CD14-positive monocyte (primary cell): ENCODE measurements at regions not wholly inside any gene's neighbourhood (a gene's known extent, or its start where the extent isn't known, plus 50 kb on each side); places are given as distances from the start of the nearest gene placed in this dataset.
"Not testable (repeated sequence)": the region's sequence is repeated elsewhere in the genome, so short reads cannot be mapped to it uniquely, and the experiment has no call there.

Experiments
- DNase-seq, 3 donors: peaks; one replicate each; pipeline ENCODE4 v3.0.0-alpha.2; 2011 to 2022
- H2AFZ ChIP-seq: 2 replicates; pipeline ENCODE4 v1.6.0; 2012; ENCODE audit warnings: mild to moderate bottlenecking, low read depth, low read length, inconsistent platforms; ENCODE audit not compliant: insufficient read depth, poor library complexity, severe bottlenecking
- H3K27ac ChIP-seq, 2 donors: 1 replicate in 1 of 2; 2 replicates in 1 of 2; pipeline ENCODE4 v1.5.1; 2012 to 2013; ENCODE audit warnings: low read length in 2 of 2, control low read depth in 1 of 2, inconsistent platforms in 1 of 2, low read depth in 1 of 2, mild to moderate bottlenecking in 1 of 2
- H3K27me3 ChIP-seq, 2 donors: one replicate each; pipeline versions ENCODE4 v1.6.0 to v1.6.1; 2011 to 2013; ENCODE audit warnings: low read length in 2 of 2; ENCODE audit not compliant: control insufficient read depth in 2 of 2, insufficient read depth in 2 of 2
- H3K36me3 ChIP-seq, 2 donors: replicated peaks in 1 of 2; 1 replicate in 1 of 2; 2 replicates in 1 of 2; pipeline versions ENCODE4 v1.5.1 to v1.6.1; 2012 to 2013; ENCODE audit warnings: low read length in 2 of 2, control low read depth in 1 of 2, inconsistent platforms in 1 of 2, mild to moderate bottlenecking in 1 of 2; ENCODE audit not compliant: insufficient read depth in 2 of 2, control insufficient read depth in 1 of 2
- H3K4me1 ChIP-seq, 2 donors: 1 replicate in 1 of 2; 2 replicates in 1 of 2; pipeline versions ENCODE4 v1.5.1 to v1.6.1; 2012 to 2013; ENCODE audit warnings: low read length in 2 of 2, control low read depth in 1 of 2, inconsistent platforms in 1 of 2, mild to moderate bottlenecking in 1 of 2, moderate library complexity in 1 of 2; ENCODE audit not compliant: insufficient read depth in 2 of 2, control insufficient read depth in 1 of 2
- H3K4me2 ChIP-seq: replicated peaks from 2 replicates; pipeline ENCODE3; 2012; ENCODE audit warnings: low read length, moderate library complexity, mild to moderate bottlenecking; ENCODE audit not compliant: poor library complexity, severe bottlenecking; ENCODE audit errors: extremely low read depth
- H3K4me3 ChIP-seq, 3 experiments: fragments of 200-600 bp in 1 of 3; sonication (generic) in 1 of 3; replicated peaks in 1 of 3; 1 replicate in 2 of 3; 2 replicates in 1 of 3; pipeline ENCODE4 v1.5.1; 2011 to 2013; ENCODE audit warnings: low read length in 3 of 3, mild to moderate bottlenecking in 3 of 3, control low read depth in 2 of 3, low read depth in 2 of 3, inconsistent platforms in 1 of 3, moderate library complexity in 1 of 3
- H3K79me2 ChIP-seq: 2 replicates; pipeline ENCODE4 v1.6.0; 2012; ENCODE audit warnings: mild to moderate bottlenecking, control low read depth, inconsistent platforms, low read length, moderate library complexity; ENCODE audit not compliant: insufficient read depth
- H3K9ac ChIP-seq: 2 replicates; pipeline ENCODE4 v1.6.0; 2017; ENCODE audit warnings: low read length, mild to moderate bottlenecking; ENCODE audit not compliant: insufficient read depth, poor library complexity, severe bottlenecking
- H3K9me3 ChIP-seq, 2 donors: replicated peaks in 1 of 2; 1 replicate in 1 of 2; 2 replicates in 1 of 2; pipeline versions ENCODE4 v1.5.1 to v1.6.1; 2012 to 2013; ENCODE audit warnings: low read length in 2 of 2, control low read depth in 1 of 2; ENCODE audit not compliant: control insufficient read depth in 1 of 2, insufficient read depth in 1 of 2
- H4K20me1 ChIP-seq: 2 replicates; pipeline ENCODE4 v1.6.0; 2012; ENCODE audit warnings: mild to moderate bottlenecking, low read length, control low read depth, moderate library complexity; ENCODE audit not compliant: insufficient read depth
- H3K27ac Mint-ChIP-seq, 7 donors: one replicate each; pipeline ENCODE4 v1.8.0; 2020; ENCODE audit warnings: mild to moderate bottlenecking in 7 of 7, mixed read lengths in 7 of 7, moderate library complexity in 6 of 7, inconsistent platforms in 2 of 7
- H3K27me3 Mint-ChIP-seq, 3 donors: one replicate each; pipeline ENCODE4 v1.8.0; 2021 to 2022; ENCODE audit warnings: low read depth in 3 of 3, mild to moderate bottlenecking in 3 of 3, mixed read lengths in 3 of 3, moderate library complexity in 3 of 3, inconsistent platforms in 1 of 3
- H3K36me3 Mint-ChIP-seq, 2 donors: one replicate each; pipeline ENCODE4 v1.8.0; 2020; ENCODE audit warnings: mixed read lengths in 2 of 2, inconsistent platforms in 1 of 2, mild to moderate bottlenecking in 1 of 2
- H3K4me1 Mint-ChIP-seq: one replicate; pipeline ENCODE4 v1.8.0; 2020; ENCODE audit warnings: mild to moderate bottlenecking, mixed read lengths
- H3K4me3 Mint-ChIP-seq, 2 donors: one replicate each; pipeline ENCODE4 v1.8.0; 2020; ENCODE audit warnings: mild to moderate bottlenecking in 2 of 2, mixed read lengths in 2 of 2, moderate library complexity in 1 of 2
- H3K9me3 Mint-ChIP-seq, 7 donors: one replicate each; pipeline ENCODE4 v1.8.0; 2020 to 2022; ENCODE audit warnings: mixed read lengths in 7 of 7, mild to moderate bottlenecking in 6 of 7, moderate library complexity in 6 of 7, inconsistent platforms in 2 of 7
- WGBS: methylation state at CpG from one replicate; pipeline ENCODE4 v1.1.5; 2013; ENCODE audit warnings: missing lambda C conversion rate; ENCODE audit not compliant: insufficient coverage; 5-methylcytosine and 5-hydroxymethylcytosine counted together
- intact Hi-C, 2 donors: fragments of 100-400 bp; cut with micrococcal nuclease; formaldehyde crosslinking; loops; one replicate each; pipeline versions ENCODE4 v1.15.0 to v1.15.1; 2023
- TF ChIP-seq, protein P1 (sequence below): fragments of 200-600 bp; IDR thresholded peaks from one replicate; pipeline ENCODE4 v1.8.0; 2022; ENCODE audit warnings: antibody characterized with exemption, mild to moderate bottlenecking

DNA sequence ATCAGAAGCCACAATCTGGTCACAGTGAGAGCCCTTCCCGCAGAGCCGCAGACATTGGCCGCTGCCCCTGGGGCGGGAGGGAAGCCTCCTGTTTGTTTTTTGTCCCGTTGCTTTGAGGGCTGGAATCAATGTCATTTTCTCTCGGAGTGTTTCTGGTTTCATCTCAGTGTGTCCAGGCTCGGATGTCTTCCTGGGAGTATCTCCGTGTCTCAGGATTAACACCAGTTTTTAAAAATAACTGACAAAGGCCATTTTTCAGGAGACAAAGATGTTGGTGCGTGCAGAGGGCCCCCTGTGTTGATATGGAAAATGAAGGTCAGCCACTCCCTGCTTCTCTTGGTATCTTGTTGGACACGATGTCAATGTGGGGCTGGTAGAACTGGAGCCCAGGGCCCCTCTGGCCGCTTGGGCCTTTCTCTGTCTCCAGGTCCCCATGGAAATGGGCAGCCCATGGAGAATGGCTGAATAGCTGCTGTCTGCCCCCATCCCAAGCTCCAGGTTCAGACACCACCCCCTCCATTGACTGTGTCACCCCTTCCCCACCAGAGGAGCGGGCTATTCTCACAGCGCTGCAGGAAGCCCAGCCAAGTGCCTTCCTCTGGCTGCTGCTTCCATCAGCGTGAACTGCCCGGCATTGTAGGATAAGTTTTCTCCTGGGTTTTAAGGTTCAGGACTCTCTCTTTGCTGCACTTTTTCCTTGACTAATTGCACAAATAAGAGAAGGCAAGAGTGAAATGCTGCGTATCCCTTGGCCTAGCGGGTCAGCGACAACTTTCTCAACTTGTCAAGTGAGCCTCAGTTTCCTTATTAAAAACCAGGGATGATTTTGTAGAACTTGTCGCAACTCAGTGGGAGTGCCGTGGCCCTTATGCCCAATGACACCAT lies 72.2 kb upstream of the METTL9 start:
- Histone ChIP-seq H3K79me2 (no peaks in the 10 kb centered on the region), H3K27me3 (no peaks in the 10 kb centered on the region), H4K20me1 (no peaks in the 10 kb centered on the region), H3K4me2 (no peak overlapping the region), H3K36me3 (no peaks in the 10 kb centered on the region), H3K9ac (no peak overlapping the region), H3K27ac (no peak overlapping the region), H3K9me3 (no peaks in the 10 kb centered on the region), H3K4me1 (peaks cover 6% of the 10 kb centered on the region in 2 donors), H3K4me3 (no peak overlapping the region), H2AFZ (no peak overlapping the region)
- Mint-ChIP-seq H3K27me3 (peaks cover 0 to 6% (median 3%) of the 10 kb centered on the region in 3 donors), H3K4me3 (no peak overlapping the region), H3K36me3 (no peaks in the 10 kb centered on the region), H3K9me3 (no peaks in the 10 kb centered on the region), H3K27ac (no peak overlapping the region), H3K4me1 (no peaks in the 10 kb centered on the region)
- WGBS: 92% methylated on average over 20 of the region's 20 CpGs
- TF ChIP-seq, protein P1, sequence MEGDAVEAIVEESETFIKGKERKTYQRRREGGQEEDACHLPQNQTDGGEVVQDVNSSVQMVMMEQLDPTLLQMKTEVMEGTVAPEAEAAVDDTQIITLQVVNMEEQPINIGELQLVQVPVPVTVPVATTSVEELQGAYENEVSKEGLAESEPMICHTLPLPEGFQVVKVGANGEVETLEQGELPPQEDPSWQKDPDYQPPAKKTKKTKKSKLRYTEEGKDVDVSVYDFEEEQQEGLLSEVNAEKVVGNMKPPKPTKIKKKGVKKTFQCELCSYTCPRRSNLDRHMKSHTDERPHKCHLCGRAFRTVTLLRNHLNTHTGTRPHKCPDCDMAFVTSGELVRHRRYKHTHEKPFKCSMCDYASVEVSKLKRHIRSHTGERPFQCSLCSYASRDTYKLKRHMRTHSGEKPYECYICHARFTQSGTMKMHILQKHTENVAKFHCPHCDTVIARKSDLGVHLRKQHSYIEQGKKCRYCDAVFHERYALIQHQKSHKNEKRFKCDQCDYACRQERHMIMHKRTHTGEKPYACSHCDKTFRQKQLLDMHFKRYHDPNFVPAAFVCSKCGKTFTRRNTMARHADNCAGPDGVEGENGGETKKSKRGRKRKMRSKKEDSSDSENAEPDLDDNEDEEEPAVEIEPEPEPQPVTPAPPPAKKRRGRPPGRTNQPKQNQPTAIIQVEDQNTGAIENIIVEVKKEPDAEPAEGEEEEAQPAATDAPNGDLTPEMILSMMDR: no peak
- intact Hi-C loops: no loop called here
- no peak for DNase-seq

DNA sequence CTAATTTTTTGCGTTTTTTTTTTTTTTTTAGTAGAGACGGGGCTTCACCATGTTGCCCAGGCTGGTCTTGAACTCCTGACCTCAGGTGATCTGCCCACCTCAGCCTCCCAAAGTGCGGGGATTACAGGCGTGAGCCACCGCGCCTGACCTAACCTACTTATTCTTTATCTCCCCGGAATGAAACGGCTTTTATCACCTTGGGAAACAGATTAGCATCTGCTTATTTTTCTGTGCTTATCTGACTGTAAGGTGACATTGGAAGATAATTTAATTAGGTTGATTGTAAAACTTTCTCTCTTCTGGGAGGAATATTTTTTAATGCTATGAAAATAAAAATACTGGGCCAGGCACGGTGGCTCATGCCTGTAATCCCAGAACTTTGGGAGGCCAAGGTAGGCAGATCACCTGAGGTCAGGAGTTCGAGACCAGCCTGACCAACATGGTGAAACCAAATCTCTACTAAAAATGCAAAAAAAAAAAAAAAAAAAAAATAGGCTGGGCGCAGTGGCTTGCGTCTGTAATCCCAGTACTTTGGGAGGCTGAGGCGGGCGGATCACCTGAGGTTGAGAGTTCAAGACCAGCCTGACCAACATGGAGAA lies 70.2 kb upstream of the METTL9 start:
- DNase-seq, H3K4me1 Mint-ChIP-seq, H2AFZ ChIP-seq, H3K27me3 ChIP-seq, H3K4me2 ChIP-seq, H3K4me1 ChIP-seq, H3K27me3 Mint-ChIP-seq, H3K9ac ChIP-seq, intact Hi-C loops, H3K4me3 Mint-ChIP-seq, H3K36me3 Mint-ChIP-seq, H4K20me1 ChIP-seq, H3K4me3 ChIP-seq, H3K27ac ChIP-seq, H3K9me3 ChIP-seq, H3K27ac Mint-ChIP-seq, H3K36me3 ChIP-seq, H3K9me3 Mint-ChIP-seq, H3K79me2 ChIP-seq: not testable (repeated sequence)
- WGBS: 90% methylated on average over 2 of the region's 14 CpGs

DNA sequence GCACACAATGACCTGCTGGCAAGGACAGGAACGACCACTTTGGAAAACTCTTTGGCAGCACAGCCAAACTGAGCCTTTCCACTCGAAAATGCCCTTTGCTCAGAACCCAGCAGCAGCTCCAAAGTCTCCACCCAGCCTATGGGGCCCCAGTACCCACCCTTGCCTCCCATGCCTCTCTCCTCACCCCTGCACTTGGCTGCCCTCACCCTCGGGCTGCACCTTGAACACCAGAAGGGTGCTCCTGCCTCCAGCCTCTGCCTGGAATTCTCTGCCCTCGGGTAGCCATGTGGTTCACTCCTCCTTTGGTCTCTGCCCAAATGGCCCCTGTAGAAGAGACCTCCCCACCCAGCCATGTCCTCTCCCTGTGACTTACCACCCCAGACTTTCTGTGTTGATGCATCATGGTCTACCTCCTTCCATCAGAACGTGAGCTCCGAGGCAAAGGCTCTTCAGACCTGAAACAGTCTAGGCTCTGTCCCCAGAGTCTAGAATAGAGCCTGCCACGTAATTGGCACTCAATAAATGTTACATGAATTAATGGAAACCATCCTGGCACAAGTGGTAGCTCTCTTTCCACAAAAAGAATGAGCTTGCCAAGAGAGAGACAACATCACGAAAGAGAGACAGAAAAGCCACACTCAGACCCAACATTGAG lies 68.5 kb upstream of the METTL9 start:
- H3K9me3 ChIP-seq, H2AFZ ChIP-seq, H3K36me3 Mint-ChIP-seq, H3K27ac Mint-ChIP-seq, H3K4me1 ChIP-seq, H3K36me3 ChIP-seq, intact Hi-C loops, H3K4me3 Mint-ChIP-seq, H3K4me3 ChIP-seq, H3K4me2 ChIP-seq, H3K9ac ChIP-seq, H3K27me3 ChIP-seq, DNase-seq, H3K4me1 Mint-ChIP-seq, H3K79me2 ChIP-seq, H4K20me1 ChIP-seq, H3K27ac ChIP-seq, H3K27me3 Mint-ChIP-seq: not testable (repeated sequence)
- WGBS: 93% methylated on average over 2 of the region's 8 CpGs
- H3K9me3 Mint-ChIP-seq: peaks cover 0 to 11% (median 8%) of the 10 kb centered on the region in 7 donors
